Skeletal muscle satellite cell (primary cell): ENCODE measurements at regions not wholly inside any gene's neighbourhood (a gene's known extent, or its start where the extent isn't known, plus 50 kb on each side); places are given as distances from the start of the nearest gene placed in this dataset.

Experiments used
- H3K27me3 ChIP-seq: 2 replicates; pipeline ENCODE4 v1.7.0; 2013; ENCODE audit warnings: low read length; ENCODE audit not compliant: control insufficient read depth, insufficient read depth
- H3K36me3 ChIP-seq: 2 replicates; pipeline ENCODE4 v1.7.0; 2013; ENCODE audit warnings: mild to moderate bottlenecking, control low read depth, low read length; ENCODE audit not compliant: insufficient read depth
- H3K4me1 ChIP-seq: 2 replicates; pipeline ENCODE4 v1.7.0; 2013; ENCODE audit warnings: low read length; ENCODE audit not compliant: control insufficient read depth, insufficient read depth
- H3K4me2 ChIP-seq: 2 replicates; pipeline ENCODE4 v1.7.0; 2013; ENCODE audit warnings: mild to moderate bottlenecking, low read length
- H3K4me3 ChIP-seq: 2 replicates; pipeline ENCODE4 v1.7.0; 2013; ENCODE audit warnings: low read length
- H3K9ac ChIP-seq: 2 replicates; pipeline ENCODE4 v1.7.0; 2013; ENCODE audit warnings: mild to moderate bottlenecking, low read depth, low read length, moderate library complexity
- H3K9me3 ChIP-seq: replicated peaks from 2 replicates; pipeline ENCODE4 v1.7.0; 2013; ENCODE audit warnings: mild to moderate bottlenecking, control low read depth, low read length

DNA sequence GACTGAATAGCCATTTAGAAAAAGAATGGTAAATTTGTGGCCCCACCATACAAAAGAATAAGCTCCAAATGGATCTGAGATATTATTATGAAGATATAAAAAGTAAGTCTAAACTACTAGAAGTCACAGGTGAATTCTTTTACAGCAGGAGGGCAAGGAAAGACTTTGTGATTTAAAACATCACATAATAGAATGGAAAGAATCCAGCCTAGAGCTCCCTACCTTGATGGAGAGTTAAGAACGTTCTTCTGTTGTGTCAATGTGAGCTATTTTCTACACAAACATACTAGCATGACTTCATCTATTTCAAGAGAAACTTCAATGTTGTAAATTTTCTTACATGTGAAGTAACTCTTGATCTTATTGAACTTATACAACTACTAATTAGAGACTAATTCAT is 100.0 kb upstream of the NRSN1 start:
- Histone ChIP-seq H3K4me1 (no peaks in the 10 kb centered on the region), H3K4me2 (no peak overlapping the region), H3K27me3 (no peaks in the 10 kb centered on the region), H3K9me3 (no peaks in the 10 kb centered on the region), H3K9ac (no peak overlapping the region), H3K36me3 (no peaks in the 10 kb centered on the region), H3K4me3 (no peak overlapping the region)

DNA sequence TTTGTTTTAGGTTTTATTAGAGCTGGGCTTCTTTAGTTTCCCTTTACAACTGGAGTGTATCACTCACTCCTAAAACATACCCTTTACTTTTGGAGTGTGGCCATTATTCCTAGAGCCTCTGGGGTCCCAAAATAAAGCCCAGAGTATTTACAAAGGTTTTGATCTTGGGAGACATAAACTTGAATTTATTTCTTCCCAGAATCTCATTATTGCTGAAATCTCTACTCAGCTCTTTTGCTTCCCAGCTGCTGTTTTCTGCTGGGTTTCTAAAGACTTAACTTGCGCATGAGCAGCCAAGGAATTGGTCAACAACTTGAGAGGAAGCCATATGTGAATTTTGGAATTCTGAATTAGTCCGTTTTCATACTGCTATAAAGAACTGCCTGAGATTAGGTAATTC is 94.5 kb upstream of the NRSN1 start:
- H3K4me2 ChIP-seq: no peak overlapping the region
- H3K9me3 ChIP-seq: no peaks in the 10 kb centered on the region
- no peaks in the 10 kb centered on the region for H3K4me1 ChIP-seq
- no peaks in the 10 kb centered on the region for H3K27me3 ChIP-seq
- H3K9ac ChIP-seq: no peak overlapping the region
- H3K4me3 ChIP-seq: no peak overlapping the region
- no peaks in the 10 kb centered on the region for H3K36me3 ChIP-seq

DNA sequence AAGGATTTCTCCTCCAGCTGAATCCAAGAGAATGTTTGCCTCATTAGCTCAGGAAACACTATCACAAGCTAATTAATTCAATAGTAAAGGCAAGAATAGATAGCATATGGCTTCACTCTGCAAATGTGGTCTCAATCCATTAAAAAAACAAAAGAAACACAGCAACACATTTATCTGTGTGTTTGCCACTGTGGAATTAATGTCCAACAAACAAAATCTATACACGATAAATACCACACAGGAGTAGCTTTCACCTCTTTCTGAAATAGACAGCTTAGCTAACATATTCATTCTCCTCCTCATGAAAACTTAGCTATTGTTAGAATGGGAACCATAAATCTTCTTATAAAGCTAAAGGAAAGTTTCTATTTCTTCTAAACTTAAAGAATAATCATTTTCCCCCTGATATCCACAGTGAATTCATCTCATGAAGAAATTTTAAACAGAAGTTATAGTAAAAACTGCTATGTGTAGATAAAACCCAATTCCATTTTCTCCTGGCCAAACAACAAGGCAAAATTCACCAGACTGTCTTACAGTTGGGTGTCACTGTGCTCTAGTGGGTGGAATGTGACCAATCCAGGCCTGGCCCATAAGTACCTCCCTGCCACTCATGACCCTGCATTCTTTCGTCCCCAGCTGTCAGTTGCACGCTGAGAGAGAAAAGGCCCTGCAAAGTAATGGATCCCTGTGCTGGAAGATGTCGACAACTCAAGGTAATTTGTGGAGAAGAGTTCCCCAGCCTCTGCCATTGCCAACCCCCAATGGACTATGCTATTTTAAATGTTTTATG is 92.9 kb upstream of the NRSN1 start:
- Histone ChIP-seq H3K4me1 (no peaks in the 10 kb centered on the region), H3K9ac (no peak overlapping the region), H3K4me3 (no peak overlapping the region), H3K9me3 (no peaks in the 10 kb centered on the region), H3K4me2 (no peak overlapping the region), H3K36me3 (no peaks in the 10 kb centered on the region), H3K27me3 (no peaks in the 10 kb centered on the region)

DNA sequence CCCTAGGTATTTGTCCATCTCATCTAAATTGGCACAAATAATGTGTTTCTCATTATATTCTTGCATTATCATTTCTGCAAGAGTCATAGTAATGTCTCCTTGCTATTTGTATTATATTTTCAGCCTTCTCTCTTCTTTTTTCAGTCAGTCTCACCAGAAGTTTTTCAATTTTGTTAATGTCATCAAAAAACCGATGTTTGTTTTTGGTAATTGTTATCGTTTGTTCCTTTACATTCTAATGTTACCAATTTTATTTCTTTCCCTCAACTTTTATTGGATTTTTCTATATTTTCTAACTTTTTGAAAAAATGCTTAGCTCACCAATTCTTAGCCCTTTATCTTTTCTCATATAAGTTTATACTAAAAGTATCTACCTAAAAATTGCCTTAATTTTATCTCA is 82.2 kb upstream of the NRSN1 start:
- H3K9ac ChIP-seq: no peak overlapping the region
- no peaks in the 10 kb centered on the region for H3K4me1 ChIP-seq
- no peak overlapping the region for H3K4me2 ChIP-seq
- H3K9me3 ChIP-seq: no peaks in the 10 kb centered on the region
- no peaks in the 10 kb centered on the region for H3K36me3 ChIP-seq
- no peaks in the 10 kb centered on the region for H3K27me3 ChIP-seq
- H3K4me3 ChIP-seq: no peak overlapping the region

DNA sequence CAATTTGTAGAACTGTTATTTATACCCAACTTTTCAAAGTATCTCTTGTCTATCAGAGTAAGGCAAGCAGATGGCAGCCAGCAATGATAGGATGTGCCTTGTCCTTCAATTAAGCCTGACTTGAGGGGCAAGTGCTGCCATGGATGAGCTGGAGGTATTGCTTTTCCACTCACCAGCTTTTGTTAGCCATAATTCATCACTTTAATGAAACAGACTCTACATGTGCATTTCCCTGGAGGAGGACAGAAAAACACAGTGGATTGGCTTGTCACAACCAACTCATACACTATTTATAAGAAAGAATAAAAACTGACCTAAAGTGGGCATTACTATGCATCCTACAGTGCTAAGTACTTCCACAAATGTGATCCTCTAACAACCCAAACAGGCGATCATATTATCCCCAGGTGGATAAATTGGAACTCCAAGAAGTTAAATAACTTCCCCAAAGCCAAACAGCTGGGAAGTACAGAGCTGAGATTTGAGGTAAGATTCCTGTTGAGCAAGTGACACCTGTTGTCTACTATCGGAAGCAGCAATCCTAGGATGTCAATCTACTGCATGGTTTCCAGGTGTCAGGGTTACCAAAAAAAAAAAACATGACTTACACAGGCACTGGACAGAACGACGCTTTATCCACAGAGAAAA is 73.9 kb upstream of the NRSN1 start:
- Histone ChIP-seq H3K4me2 (no peak overlapping the region), H3K4me3 (no peak overlapping the region), H3K36me3 (no peaks in the 10 kb centered on the region), H3K9ac (no peak overlapping the region), H3K9me3 (peaks cover 6% of the 10 kb centered on the region), H3K4me1 (no peaks in the 10 kb centered on the region), H3K27me3 (no peaks in the 10 kb centered on the region)

DNA sequence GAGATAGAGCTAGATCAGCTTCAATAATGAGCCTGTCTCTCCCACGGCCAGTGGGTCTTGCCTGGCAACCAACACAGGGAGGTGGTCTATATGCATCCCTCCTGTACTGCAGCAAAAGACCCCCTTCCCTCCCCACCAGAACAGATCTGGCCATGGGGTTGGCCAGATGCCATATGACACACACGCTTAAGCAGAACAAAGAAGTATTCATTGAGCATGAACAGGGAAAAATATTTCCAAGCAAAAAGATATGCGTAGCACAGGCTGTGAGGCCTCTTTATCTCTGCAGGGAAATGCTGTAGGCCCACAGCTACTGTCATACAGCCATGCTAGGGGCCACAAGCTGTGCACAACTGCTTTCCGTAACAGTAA is 73.4 kb upstream of the NRSN1 start:
- Histone ChIP-seq H3K36me3 (no peaks in the 10 kb centered on the region), H3K9ac (no peak overlapping the region), H3K27me3 (no peaks in the 10 kb centered on the region), H3K9me3 (peaks cover 7% of the 10 kb centered on the region), H3K4me1 (no peaks in the 10 kb centered on the region), H3K4me2 (no peak overlapping the region), H3K4me3 (no peak overlapping the region)

DNA sequence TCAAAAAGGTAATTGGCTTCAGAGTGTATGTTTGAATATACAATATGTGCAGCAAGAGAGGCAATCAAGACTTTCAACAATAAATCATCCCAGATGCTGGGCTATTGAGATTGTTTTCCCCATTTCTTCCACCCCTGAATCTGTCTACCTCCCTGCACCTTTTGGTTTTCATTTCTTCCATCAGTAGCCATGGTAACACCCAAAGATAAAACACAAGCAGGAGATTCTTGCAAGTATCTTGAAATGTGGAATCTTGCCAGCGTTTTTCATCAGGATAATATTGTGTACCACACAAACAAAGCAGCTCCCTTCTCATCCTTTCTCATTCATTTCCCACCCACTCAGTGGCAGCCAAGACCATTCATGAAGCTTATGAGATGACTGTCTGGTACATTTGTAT is 73.0 kb upstream of the NRSN1 start:
- H3K4me3 ChIP-seq: no peak overlapping the region
- no peaks in the 10 kb centered on the region for H3K4me1 ChIP-seq
- no peaks in the 10 kb centered on the region for H3K36me3 ChIP-seq
- no peaks in the 10 kb centered on the region for H3K27me3 ChIP-seq
- H3K9ac ChIP-seq: no peak overlapping the region
- no peak overlapping the region for H3K4me2 ChIP-seq
- peaks cover 7% of the 10 kb centered on the region for H3K9me3 ChIP-seq

DNA sequence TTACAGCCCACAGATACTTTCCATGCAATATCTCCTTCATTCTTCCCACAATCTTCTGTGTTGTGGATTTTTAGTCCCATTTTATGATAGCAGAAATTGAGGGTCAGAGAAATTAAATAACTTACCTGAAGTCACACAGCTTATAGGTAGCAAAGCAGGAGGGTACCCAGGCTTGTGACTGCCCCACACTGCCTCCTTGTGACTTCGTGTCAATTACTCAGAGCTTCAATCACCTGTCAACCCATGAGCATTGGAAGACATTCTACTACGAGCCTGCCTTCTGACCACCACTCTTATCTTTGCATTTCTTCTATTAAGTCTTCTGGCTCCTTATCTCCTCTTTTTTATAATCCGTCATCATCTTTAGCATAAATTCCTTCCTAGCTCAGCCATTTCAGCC is 71.6 kb upstream of the NRSN1 start:
- Histone ChIP-seq H3K9ac (no peak overlapping the region), H3K4me3 (no peak overlapping the region), H3K4me2 (no peak overlapping the region), H3K27me3 (no peaks in the 10 kb centered on the region), H3K9me3 (peaks cover 7% of the 10 kb centered on the region), H3K4me1 (no peaks in the 10 kb centered on the region), H3K36me3 (no peaks in the 10 kb centered on the region)

DNA sequence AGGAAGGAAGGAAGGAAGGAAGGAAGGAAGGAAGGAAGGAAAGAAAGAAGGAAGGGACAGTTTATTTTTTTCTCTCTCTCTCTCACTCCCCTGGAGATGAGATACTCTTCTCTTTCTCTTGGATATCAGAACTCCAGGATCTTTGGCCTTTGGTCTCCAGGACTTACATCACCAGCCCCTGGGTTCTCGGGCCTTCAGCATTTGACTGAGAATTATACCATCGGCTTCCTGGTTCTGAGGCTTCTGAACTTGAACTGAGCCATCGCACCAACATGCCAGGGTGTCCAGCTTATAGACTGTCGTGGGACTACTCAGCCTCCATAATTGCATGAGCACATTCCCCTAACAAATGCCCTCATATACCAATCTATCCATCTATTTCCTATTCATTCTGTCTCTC is 69.4 kb upstream of the NRSN1 start:
- no peak overlapping the region for H3K9ac ChIP-seq
- no peaks in the 10 kb centered on the region for H3K36me3 ChIP-seq
- H3K27me3 ChIP-seq: no peaks in the 10 kb centered on the region
- no peaks in the 10 kb centered on the region for H3K4me1 ChIP-seq
- H3K4me3 ChIP-seq: no peak overlapping the region
- no peak overlapping the region for H3K4me2 ChIP-seq
- peaks cover 7% of the 10 kb centered on the region for H3K9me3 ChIP-seq

DNA sequence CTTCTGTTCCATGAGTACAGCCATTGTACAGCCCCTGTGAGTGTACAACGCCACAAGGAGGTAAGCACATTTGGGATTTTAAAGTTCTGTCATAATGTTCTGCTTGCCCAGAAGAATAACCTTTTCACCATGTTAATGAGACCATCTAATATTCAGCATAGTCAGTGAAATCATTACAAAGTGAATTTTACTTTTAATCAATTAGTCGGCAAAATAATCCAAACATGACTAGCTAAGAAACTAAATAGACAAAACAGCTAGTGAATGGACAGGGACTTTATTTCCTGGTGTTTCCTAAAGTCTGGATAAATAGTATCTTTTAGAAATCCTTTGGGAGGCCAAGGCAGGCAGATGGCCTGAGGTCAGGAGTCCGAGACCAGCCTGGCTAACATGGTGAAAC is 69.0 kb upstream of the NRSN1 start:
- no peaks in the 10 kb centered on the region for H3K4me1 ChIP-seq
- peaks cover 7% of the 10 kb centered on the region for H3K9me3 ChIP-seq
- no peak overlapping the region for H3K9ac ChIP-seq
- H3K27me3 ChIP-seq: no peaks in the 10 kb centered on the region
- no peaks in the 10 kb centered on the region for H3K36me3 ChIP-seq
- no peak overlapping the region for H3K4me3 ChIP-seq
- H3K4me2 ChIP-seq: no peak overlapping the region

DNA sequence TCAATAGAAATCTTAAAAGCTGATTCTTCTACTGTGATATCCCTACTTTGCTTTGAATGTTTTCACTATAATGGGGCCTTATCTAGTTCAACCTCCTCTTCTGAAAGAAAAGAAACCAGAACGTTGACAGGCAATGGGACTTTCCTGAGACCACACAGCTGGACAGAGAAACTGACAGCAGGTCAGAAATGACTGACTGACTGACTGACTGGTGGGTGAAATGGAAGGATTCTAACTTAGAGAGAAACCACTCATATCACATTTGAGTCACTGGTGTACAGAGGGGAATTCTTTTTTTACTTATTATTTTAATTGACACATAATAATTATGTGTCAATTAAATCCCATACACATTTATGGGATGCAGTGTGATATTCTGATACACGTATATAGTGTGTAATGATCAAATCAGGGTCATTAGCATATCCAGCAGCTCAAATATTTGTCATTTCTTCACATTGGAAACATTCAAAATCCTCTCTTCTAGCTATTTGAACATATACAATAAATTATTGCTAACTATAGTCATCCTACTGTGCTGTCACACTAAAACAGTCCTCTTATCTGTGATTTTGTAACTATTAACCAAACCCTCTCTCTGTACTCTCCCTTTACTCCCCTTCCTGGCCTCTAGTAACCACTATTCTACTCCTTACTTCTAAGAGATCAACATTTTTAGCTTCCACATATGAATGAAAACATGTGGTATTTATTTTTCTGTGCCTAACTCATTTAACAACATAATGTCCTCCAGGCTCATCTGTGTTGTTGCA is 64.8 kb upstream of the NRSN1 start:
- Histone ChIP-seq H3K4me2 (no peak overlapping the region), H3K36me3 (no peaks in the 10 kb centered on the region), H3K4me3 (no peak overlapping the region), H3K4me1 (no peaks in the 10 kb centered on the region), H3K9me3 (peaks cover 10% of the 10 kb centered on the region), H3K27me3 (no peaks in the 10 kb centered on the region), H3K9ac (no peak overlapping the region)
